WTC11 (cell line): ENCODE measurements at regions not wholly inside any gene's neighbourhood (a gene's known extent, or its start where the extent isn't known, plus 50 kb on each side); places are given as distances from the start of the nearest gene placed in this dataset.

Experiments used
- ATAC-seq: fragments of 200-7000 bp; cut with Tn5 transposase; 2 replicates; pipeline ENCODE4 v1.10.0; 2021; ENCODE audit warnings: mild to moderate bottlenecking, moderate library complexity
- CTCF ChIA-PET: fragments of 300-600 bp; sonication (Branson Sonifier 250); formaldehyde crosslinking; loops from one replicate; lab custom pipeline; 2021; ENCODE audit warnings: antibody characterized with exemption; lab: Charles Lee
- POLR2A ChIA-PET: fragments of 350-600 bp; sonication (Branson Sonifier 250); formaldehyde crosslinking; loops from one replicate; lab custom pipeline; 2021; ENCODE audit warnings: antibody characterized with exemption; lab: Charles Lee
- DNase-seq: peaks from one replicate; pipeline ENCODE4 v3.0.0; 2021; ENCODE audit warnings: low spot score
- H3K27ac Mint-ChIP-seq: 2 replicates; pipeline ENCODE4 v1.8.0; 2021; ENCODE audit warnings: mixed read lengths
- H3K27me3 Mint-ChIP-seq: 2 replicates; pipeline ENCODE4 v1.8.0; 2021; ENCODE audit warnings: low read depth, mild to moderate bottlenecking, moderate library complexity, mixed read lengths
- H3K36me3 Mint-ChIP-seq: 2 replicates; pipeline ENCODE4 v1.8.0; 2021; ENCODE audit warnings: mixed read lengths
- H3K4me1 Mint-ChIP-seq: 2 replicates; pipeline ENCODE4 v1.8.0; 2022; ENCODE audit warnings: mixed read lengths
- H3K4me3 Mint-ChIP-seq: 2 replicates; pipeline ENCODE4 v1.8.0; 2021; ENCODE audit warnings: mild to moderate bottlenecking, moderate library complexity, mixed read lengths
- H3K9me3 Mint-ChIP-seq: 2 replicates; pipeline ENCODE4 v1.8.0; 2021; ENCODE audit warnings: mixed read lengths
- CBFB ChIP-seq: sonication (generic); formaldehyde crosslinking; IDR thresholded peaks from 2 replicates; pipeline ENCODE4 v1.8.1; 2022; ENCODE audit warnings: mild to moderate bottlenecking, low read depth, missing genetic modification reagents
- FOXJ3 ChIP-seq: sonication (generic); formaldehyde crosslinking; IDR thresholded peaks from 2 replicates; pipeline ENCODE4 v1.9.0; 2021; ENCODE audit warnings: missing genetic modification reagents, mild to moderate bottlenecking, borderline replicate concordance
- IRF2 ChIP-seq: sonication (generic); formaldehyde crosslinking; IDR thresholded peaks from 2 replicates; pipeline ENCODE4 v1.8.0; 2022; ENCODE audit warnings: low read depth, missing genetic modification reagents, borderline replicate concordance
- MXD4 ChIP-seq: fragments of 250-450 bp; sonication (Bioruptor Pico); IDR thresholded peaks from 2 replicates; pipeline ENCODE4 v1.8.0; 2021; ENCODE audit warnings: mild to moderate bottlenecking, moderate library complexity, borderline replicate concordance
- MYBL2 ChIP-seq: sonication (generic); formaldehyde crosslinking; IDR thresholded peaks from 2 replicates; pipeline ENCODE4 v1.8.1; 2023; ENCODE audit warnings: mild to moderate bottlenecking, moderate library complexity, missing genetic modification reagents
- NFYB ChIP-seq: sonication (generic); formaldehyde crosslinking; conservative IDR thresholded peaks from 2 replicates; pipeline ENCODE4 v1.8.0; 2022; ENCODE audit warnings: low read depth, missing genetic modification reagents
- NR2C2 ChIP-seq: sonication (generic); formaldehyde crosslinking; IDR thresholded peaks from 2 replicates; pipeline ENCODE4 v1.8.0; 2022; ENCODE audit warnings: mild to moderate bottlenecking, missing genetic modification reagents
- OVOL2 ChIP-seq: fragments of 250-450 bp; sonication (Bioruptor Pico); IDR thresholded peaks from 2 replicates; pipeline ENCODE4 v1.9.0; 2021; ENCODE audit warnings: mild to moderate bottlenecking, borderline replicate concordance
- PRRX2 ChIP-seq: fragments of 250-450 bp; sonication (Bioruptor Pico); IDR thresholded peaks from 2 replicates; pipeline ENCODE4 v1.8.0; 2021; ENCODE audit warnings: mild to moderate bottlenecking
- RELA ChIP-seq: sonication (generic); formaldehyde crosslinking; IDR thresholded peaks from 2 replicates; pipeline ENCODE4 v1.8.1; 2022; ENCODE audit warnings: missing genetic modification reagents, mild to moderate bottlenecking, borderline replicate concordance
- SMAD4 ChIP-seq: sonication (generic); formaldehyde crosslinking; IDR thresholded peaks from 2 replicates; pipeline ENCODE4 v1.8.0; 2022; ENCODE audit warnings: mild to moderate bottlenecking, missing genetic modification reagents
- SOX15 ChIP-seq: fragments of 250-450 bp; sonication (Bioruptor Pico); IDR thresholded peaks from 2 replicates; pipeline ENCODE4 v1.9.0; 2021; ENCODE audit warnings: mild to moderate bottlenecking
- TCF7 ChIP-seq: sonication (generic); formaldehyde crosslinking; IDR thresholded peaks from 2 replicates; pipeline ENCODE4 v1.8.0; 2022; ENCODE audit warnings: mild to moderate bottlenecking, low read depth, missing genetic modification reagents, moderate library complexity
- ZNF121 ChIP-seq: sonication (generic); formaldehyde crosslinking; IDR thresholded peaks from 2 replicates; pipeline ENCODE4 v1.8.0; 2023; ENCODE audit warnings: missing genetic modification reagents
- ZNF138 ChIP-seq: sonication (generic); formaldehyde crosslinking; conservative IDR thresholded peaks from 2 replicates; pipeline ENCODE4 v1.8.1; 2022; ENCODE audit warnings: mild to moderate bottlenecking, moderate library complexity, missing genetic modification reagents
- TF ChIP-seq, protein P1 (sequence below): fragments of 250-450 bp; sonication (Bioruptor Pico); IDR thresholded peaks from 2 replicates; pipeline ENCODE4 v2.1.2; 2022; ENCODE audit warnings: mild to moderate bottlenecking, moderate library complexity
- TF ChIP-seq, protein P2 (sequence below): sonication (generic); formaldehyde crosslinking; IDR thresholded peaks from 2 replicates; pipeline ENCODE4 v1.8.1; 2023; ENCODE audit warnings: mild to moderate bottlenecking, missing genetic modification reagents, moderate library complexity
- TF ChIP-seq, protein P3 (sequence below): sonication (generic); formaldehyde crosslinking; IDR thresholded peaks from 2 replicates; pipeline ENCODE4 v1.8.0; 2022; ENCODE audit warnings: mild to moderate bottlenecking, missing genetic modification reagents
- TF ChIP-seq, protein P4 (sequence below): sonication (generic); formaldehyde crosslinking; IDR thresholded peaks from 2 replicates; pipeline ENCODE4 v1.8.0; 2023; ENCODE audit warnings: mild to moderate bottlenecking, missing genetic modification reagents
- TF ChIP-seq, protein P5 (sequence below): sonication (generic); formaldehyde crosslinking; conservative IDR thresholded peaks from 2 replicates; pipeline ENCODE4 v1.8.1; 2023; ENCODE audit warnings: mild to moderate bottlenecking, low read depth, missing genetic modification reagents, moderate library complexity

DNA sequence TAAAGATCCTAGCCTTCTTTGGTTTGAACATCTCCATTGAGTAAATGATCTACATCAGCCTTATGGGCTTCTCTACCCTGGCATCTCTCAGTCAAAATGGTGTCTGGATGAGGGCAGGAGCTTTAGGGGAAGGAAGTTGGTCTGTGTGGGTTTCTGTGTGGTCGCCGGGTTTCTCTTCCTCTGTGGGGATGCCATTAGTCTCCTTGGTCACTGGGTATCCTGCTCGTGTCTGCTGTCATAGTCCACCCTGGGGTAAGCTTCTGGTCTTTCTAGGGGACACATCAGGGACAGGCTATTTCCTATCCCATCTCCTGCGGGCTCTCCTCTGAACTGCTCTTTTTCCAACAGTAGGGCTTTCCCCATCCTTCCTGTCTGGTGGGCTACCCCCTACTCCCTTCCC is 150.3 kb upstream of the NPY start:
- Mint-ChIP-seq H3K4me3 (no peak overlapping the region), H3K9me3 (no peaks in the 10 kb centered on the region), H3K27ac (no peak overlapping the region), H3K27me3 (0 out of 2 replicates have a peak, but pooled peaks cover 3% of the 10 kb centered on the region), H3K36me3 (no peaks in the 10 kb centered on the region), H3K4me1 (peaks cover 8% of the 10 kb centered on the region; the same call in 1 of the 2 replicates)
- ATAC-seq (no peak), DNase-seq (no peak)
- ChIA-PET CTCF (no interaction called here), POLR2A (interaction anchor here (0.9 to 1.0 kb wide), 2 partner anchors 13 to 15 kb away, joined by 3 read pairs; no protein-coding TSS in a partner anchor)
- TF ChIP-seq PRRX2 (CRISPR knock-in tag): no peak
- TF ChIP-seq NR2C2: no peak
- TF ChIP-seq ZNF121 (CRISPR knock-in tag): no peak
- TF ChIP-seq IRF2 (CRISPR knock-in tag): no peak
- TF ChIP-seq MYBL2: no peak
- TF ChIP-seq, protein P1, sequence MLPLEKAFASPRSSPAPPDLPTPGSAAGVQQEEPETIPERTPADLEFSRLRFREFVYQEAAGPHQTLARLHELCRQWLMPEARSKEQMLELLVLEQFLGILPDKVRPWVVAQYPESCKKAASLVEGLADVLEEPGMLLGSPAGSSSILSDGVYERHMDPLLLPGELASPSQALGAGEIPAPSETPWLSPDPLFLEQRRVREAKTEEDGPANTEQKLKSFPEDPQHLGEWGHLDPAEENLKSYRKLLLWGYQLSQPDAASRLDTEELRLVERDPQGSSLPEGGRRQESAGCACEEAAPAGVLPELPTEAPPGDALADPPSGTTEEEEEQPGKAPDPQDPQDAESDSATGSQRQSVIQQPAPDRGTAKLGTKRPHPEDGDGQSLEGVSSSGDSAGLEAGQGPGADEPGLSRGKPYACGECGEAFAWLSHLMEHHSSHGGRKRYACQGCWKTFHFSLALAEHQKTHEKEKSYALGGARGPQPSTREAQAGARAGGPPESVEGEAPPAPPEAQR (CRISPR knock-in tag): no peak
- TF ChIP-seq ZNF138 (CRISPR knock-in tag): no peak
- TF ChIP-seq NFYB (CRISPR knock-in tag): no peak
- TF ChIP-seq, protein P2, sequence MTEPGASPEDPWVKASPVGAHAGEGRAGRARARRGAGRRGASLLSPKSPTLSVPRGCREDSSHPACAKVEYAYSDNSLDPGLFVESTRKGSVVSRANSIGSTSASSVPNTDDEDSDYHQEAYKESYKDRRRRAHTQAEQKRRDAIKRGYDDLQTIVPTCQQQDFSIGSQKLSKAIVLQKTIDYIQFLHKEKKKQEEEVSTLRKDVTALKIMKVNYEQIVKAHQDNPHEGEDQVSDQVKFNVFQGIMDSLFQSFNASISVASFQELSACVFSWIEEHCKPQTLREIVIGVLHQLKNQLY (CRISPR knock-in tag): no peak
- TF ChIP-seq FOXJ3 (CRISPR knock-in tag): no peak
- TF ChIP-seq SMAD4 (CRISPR knock-in tag): no peak
- no peak for TF ChIP-seq SOX15 (CRISPR knock-in tag)
- TF ChIP-seq TCF7 (CRISPR knock-in tag): no peak
- TF ChIP-seq MXD4 (CRISPR knock-in tag): no peak
- no peak for TF ChIP-seq CBFB
- TF ChIP-seq, protein P3, sequence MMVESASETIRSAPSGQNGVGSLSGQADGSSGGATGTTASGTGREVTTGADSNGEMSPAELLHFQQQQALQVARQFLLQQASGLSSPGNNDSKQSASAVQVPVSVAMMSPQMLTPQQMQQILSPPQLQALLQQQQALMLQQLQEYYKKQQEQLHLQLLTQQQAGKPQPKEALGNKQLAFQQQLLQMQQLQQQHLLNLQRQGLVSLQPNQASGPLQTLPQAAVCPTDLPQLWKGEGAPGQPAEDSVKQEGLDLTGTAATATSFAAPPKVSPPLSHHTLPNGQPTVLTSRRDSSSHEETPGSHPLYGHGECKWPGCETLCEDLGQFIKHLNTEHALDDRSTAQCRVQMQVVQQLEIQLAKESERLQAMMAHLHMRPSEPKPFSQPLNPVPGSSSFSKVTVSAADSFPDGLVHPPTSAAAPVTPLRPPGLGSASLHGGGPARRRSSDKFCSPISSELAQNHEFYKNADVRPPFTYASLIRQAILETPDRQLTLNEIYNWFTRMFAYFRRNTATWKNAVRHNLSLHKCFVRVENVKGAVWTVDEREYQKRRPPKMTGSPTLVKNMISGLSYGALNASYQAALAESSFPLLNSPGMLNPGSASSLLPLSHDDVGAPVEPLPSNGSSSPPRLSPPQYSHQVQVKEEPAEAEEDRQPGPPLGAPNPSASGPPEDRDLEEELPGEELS (CRISPR knock-in tag): no peak
- TF ChIP-seq OVOL2 (CRISPR knock-in tag): no peak
- no peak for TF ChIP-seq RELA
- TF ChIP-seq, protein P4, sequence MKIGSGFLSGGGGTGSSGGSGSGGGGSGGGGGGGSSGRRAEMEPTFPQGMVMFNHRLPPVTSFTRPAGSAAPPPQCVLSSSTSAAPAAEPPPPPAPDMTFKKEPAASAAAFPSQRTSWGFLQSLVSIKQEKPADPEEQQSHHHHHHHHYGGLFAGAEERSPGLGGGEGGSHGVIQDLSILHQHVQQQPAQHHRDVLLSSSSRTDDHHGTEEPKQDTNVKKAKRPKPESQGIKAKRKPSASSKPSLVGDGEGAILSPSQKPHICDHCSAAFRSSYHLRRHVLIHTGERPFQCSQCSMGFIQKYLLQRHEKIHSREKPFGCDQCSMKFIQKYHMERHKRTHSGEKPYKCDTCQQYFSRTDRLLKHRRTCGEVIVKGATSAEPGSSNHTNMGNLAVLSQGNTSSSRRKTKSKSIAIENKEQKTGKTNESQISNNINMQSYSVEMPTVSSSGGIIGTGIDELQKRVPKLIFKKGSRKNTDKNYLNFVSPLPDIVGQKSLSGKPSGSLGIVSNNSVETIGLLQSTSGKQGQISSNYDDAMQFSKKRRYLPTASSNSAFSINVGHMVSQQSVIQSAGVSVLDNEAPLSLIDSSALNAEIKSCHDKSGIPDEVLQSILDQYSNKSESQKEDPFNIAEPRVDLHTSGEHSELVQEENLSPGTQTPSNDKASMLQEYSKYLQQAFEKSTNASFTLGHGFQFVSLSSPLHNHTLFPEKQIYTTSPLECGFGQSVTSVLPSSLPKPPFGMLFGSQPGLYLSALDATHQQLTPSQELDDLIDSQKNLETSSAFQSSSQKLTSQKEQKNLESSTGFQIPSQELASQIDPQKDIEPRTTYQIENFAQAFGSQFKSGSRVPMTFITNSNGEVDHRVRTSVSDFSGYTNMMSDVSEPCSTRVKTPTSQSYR (CRISPR knock-in tag): no peak
- TF ChIP-seq, protein P5, sequence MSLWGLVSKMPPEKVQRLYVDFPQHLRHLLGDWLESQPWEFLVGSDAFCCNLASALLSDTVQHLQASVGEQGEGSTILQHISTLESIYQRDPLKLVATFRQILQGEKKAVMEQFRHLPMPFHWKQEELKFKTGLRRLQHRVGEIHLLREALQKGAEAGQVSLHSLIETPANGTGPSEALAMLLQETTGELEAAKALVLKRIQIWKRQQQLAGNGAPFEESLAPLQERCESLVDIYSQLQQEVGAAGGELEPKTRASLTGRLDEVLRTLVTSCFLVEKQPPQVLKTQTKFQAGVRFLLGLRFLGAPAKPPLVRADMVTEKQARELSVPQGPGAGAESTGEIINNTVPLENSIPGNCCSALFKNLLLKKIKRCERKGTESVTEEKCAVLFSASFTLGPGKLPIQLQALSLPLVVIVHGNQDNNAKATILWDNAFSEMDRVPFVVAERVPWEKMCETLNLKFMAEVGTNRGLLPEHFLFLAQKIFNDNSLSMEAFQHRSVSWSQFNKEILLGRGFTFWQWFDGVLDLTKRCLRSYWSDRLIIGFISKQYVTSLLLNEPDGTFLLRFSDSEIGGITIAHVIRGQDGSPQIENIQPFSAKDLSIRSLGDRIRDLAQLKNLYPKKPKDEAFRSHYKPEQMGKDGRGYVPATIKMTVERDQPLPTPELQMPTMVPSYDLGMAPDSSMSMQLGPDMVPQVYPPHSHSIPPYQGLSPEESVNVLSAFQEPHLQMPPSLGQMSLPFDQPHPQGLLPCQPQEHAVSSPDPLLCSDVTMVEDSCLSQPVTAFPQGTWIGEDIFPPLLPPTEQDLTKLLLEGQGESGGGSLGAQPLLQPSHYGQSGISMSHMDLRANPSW (CRISPR knock-in tag): no peak
